WI38 (cell line): ENCODE measurements at regions not wholly inside any gene's neighbourhood (a gene's known extent, or its start where the extent isn't known, plus 50 kb on each side); places are given as distances from the start of the nearest gene placed in this dataset.

Experiments
- H3K4me3 ChIP-seq: 2 replicates; pipeline ENCODE4 v1.5.1; 2011; ENCODE audit warnings: low read depth, mild to moderate bottlenecking, control low read depth, low read length
- TF ChIP-seq, protein P1 (sequence below): IDR thresholded peaks from 2 replicates; pipeline ENCODE4 v1.5.1; 2012; ENCODE audit warnings: low read depth, mild to moderate bottlenecking, control low read depth, low read length

- TF ChIP-seq, protein P1, sequence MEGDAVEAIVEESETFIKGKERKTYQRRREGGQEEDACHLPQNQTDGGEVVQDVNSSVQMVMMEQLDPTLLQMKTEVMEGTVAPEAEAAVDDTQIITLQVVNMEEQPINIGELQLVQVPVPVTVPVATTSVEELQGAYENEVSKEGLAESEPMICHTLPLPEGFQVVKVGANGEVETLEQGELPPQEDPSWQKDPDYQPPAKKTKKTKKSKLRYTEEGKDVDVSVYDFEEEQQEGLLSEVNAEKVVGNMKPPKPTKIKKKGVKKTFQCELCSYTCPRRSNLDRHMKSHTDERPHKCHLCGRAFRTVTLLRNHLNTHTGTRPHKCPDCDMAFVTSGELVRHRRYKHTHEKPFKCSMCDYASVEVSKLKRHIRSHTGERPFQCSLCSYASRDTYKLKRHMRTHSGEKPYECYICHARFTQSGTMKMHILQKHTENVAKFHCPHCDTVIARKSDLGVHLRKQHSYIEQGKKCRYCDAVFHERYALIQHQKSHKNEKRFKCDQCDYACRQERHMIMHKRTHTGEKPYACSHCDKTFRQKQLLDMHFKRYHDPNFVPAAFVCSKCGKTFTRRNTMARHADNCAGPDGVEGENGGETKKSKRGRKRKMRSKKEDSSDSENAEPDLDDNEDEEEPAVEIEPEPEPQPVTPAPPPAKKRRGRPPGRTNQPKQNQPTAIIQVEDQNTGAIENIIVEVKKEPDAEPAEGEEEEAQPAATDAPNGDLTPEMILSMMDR: no peak
- no peak overlapping the region for H3K4me3 ChIP-seq
These were observed 211.9 kb downstream of the OLFM4 start for GRCh38 chr13:53240401-53241025.

DNA sequence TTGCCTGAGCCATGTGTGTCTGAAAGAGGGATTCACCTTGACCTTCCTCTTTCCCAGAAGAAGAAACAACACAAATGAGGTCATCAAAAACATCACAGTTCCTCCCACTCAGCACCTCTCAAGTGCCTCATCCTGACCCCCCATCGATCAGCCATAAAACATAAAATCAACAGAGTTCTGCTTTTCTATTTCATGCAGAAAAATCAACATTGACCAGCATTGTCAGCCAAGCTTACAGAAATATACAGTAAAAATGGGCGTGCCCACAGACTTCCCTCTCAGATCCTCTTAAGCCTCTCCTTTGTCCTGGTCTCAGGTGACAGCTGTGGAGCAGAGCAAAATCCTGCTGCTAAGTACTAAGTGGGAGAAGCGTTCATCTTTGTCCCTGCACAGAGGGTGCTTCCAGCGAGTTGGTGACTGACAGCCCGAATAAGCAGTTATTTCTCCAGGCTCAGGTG lies 213.3 kb downstream of the OLFM4 start:
- no peak overlapping the region for H3K4me3 ChIP-seq
- TF ChIP-seq, protein P1: no peak

GRCh38 chr13:53249236-53249635 lies 220.6 kb downstream of the OLFM4 start:
- TF ChIP-seq, protein P1: no peak

DNA sequence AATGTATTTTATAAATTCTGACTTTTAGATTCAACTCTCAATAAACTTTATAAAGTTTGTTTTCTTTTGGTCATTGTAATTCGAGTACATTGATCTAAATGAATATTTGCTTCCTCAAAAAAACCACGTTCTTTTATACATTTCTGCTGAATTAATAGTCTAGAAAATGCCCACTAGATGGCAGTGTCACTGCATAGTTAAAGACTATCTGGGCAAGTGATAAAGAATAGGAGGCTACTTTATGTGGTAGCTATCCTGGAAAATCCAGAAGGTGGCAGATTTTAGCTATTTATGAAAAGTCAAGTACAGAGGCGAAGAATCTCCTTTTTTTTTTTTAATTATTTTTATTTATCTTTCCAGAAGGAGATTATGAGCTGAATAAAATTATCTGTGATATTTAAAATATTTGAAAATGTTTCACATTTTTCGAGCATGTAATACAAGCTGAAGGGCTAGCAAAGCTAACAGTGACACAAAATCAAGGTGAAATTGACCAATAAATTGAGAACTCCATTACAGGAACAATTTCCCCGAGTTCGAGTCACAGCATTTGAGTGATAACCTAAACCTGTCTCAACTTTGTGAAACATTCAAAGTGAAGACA lies 221.8 kb downstream of the OLFM4 start:
- no peak overlapping the region for H3K4me3 ChIP-seq
- TF ChIP-seq, protein P1: peak; percentile 29; the same call in 1 of the 2 replicates

More at GRCh38 chr13:53249236-53249635, 220.6 kb downstream of the OLFM4 start:
- no peak overlapping the region for H3K4me3 ChIP-seq

DNA sequence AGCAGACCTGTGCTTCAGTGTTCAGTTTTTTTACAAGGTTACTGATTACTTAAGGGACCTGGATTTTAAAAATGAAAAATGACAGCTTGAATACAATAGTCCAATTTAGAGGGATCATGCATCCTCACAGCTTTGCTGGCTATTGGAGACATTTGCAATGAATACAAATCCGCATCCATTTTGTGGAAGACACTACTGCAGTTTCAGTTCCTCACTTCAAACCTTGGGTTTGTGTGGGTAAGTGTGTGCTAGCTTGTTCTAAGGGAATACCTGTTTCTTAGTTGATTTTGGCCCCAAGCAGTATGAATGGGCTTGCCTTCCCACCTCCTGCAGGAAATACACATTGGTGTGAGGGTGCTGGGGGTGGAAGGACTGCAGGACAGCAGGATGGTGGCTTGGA lies 222.4 kb downstream of the OLFM4 start:
- TF ChIP-seq, protein P1: no peak
- H3K4me3 ChIP-seq: no peak overlapping the region

DNA sequence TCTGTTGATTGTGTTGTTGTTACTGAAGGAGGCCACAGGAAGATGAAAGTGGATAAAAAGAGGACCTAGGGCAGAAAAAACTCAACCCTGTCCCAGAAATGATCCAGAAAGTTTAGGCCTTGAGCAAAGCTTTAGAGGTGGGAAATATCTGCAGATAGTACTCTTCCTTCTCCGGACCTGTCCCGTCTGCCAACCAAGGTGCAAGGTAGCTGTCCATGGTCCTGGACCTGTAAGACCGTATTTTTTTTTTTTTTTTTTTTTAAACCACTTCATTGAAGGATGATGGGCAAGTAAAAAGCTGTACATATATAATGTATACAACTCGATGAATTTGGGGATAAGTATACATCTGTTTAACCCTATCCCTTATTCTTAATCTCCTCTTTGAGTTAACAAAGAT lies 225.9 kb downstream of the OLFM4 start:
- TF ChIP-seq, protein P1: no peak
- H3K4me3 ChIP-seq: no peak overlapping the region

- TF ChIP-seq, protein P1: no peak
- H3K4me3 ChIP-seq: no peak overlapping the region
These were observed 227.2 kb downstream of the OLFM4 start for GRCh38 chr13:53255795-53256194.
